Mesothelial cell of epicardium (in vitro differentiated cells): ENCODE measurements at regions not wholly inside any gene's neighbourhood (a gene's known extent, or its start where the extent isn't known, plus 50 kb on each side); places are given as distances from the start of the nearest gene placed in this dataset.
A peak's percentile ranks its signal among the peaks of the same experiment; 100 is the strongest.

Experiments used
- DNase-seq, 2 experiments: peaks; one replicate each; pipeline ENCODE4 v3.0.0; 2021; ENCODE audit warnings: low spot score in 2 of 2; ENCODE audit not compliant: unreplicated experiment in 2 of 2
- H3K27ac Mint-ChIP-seq: 2 replicates; pipeline ENCODE4 v1.8.0; 2021; ENCODE audit warnings: mixed read lengths
- H3K27me3 Mint-ChIP-seq: 2 replicates; pipeline ENCODE4 v1.8.0; 2021; ENCODE audit warnings: low read depth, mixed read lengths
- H3K36me3 Mint-ChIP-seq: 2 replicates; pipeline ENCODE4 v1.8.0; 2021; ENCODE audit warnings: mixed read lengths
- H3K4me1 Mint-ChIP-seq: 2 replicates; pipeline ENCODE4 v1.8.0; 2021; ENCODE audit warnings: mixed read lengths
- H3K4me3 Mint-ChIP-seq: 2 replicates; pipeline ENCODE4 v1.8.0; 2021; ENCODE audit warnings: mild to moderate bottlenecking, moderate library complexity, mixed read lengths
- H3K9me3 Mint-ChIP-seq: 2 replicates; pipeline ENCODE4 v1.8.0; 2021; ENCODE audit warnings: mixed read lengths
- TF ChIP-seq, protein P1 (sequence below): fragments of 200-600 bp; sonication (generic); IDR thresholded peaks from one replicate; pipeline ENCODE4 v1.5.0; 2021; ENCODE audit warnings: antibody characterized with exemption; ENCODE audit not compliant: unreplicated experiment

DNA sequence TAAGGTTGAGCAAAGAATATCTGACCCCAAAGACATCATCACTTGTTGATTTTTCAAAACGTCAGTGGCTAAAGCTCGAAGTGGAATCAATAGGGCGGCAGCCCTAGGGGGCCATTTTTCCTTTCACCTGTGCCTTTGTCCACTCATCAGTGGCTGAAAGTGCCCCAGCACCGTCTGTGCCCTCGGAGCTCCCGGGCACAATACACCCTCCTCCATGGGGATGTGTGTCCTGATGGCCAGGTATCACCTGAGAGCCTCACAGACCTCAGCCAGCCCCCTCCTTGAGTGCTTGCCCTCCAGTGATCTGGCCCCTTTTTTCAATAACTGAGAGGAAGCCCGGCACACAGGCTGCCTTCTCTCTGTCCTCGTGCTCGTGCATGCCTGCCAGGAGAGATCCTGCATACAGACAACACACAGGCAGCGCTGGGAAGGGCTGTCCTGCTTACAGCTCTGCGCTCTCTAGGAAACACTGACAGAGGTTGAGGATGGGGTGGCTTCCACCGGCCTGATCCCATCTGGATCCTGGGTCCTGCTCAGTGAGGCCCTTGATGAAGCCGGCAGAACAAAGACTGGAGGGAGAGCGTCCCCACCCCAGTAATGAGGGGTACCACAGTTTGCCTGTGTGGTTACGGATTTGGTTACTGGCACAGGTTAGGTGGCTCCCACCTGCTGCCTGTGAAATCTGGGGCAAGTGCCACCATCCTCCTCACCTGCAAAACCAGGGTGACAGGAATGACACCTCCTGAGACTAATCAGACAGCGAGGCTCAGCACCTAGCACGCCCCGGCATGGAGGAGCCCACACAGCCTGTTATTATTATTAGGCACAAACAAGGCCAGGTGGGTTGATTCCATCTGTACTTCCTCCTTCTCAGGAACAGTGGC, 197.5 kb upstream of the RAB6C start:
- Mint-ChIP-seq H3K4me3 (no peak overlapping the region), H3K27me3 (no peaks in the 10 kb centered on the region), H3K27ac (peak overlapping the region; percentile 52), H3K9me3 (no peaks in the 10 kb centered on the region), H3K36me3 (no peaks in the 10 kb centered on the region), H3K4me1 (peaks cover 56% of the 10 kb centered on the region)
- no peak for DNase-seq
- TF ChIP-seq, protein P1, sequence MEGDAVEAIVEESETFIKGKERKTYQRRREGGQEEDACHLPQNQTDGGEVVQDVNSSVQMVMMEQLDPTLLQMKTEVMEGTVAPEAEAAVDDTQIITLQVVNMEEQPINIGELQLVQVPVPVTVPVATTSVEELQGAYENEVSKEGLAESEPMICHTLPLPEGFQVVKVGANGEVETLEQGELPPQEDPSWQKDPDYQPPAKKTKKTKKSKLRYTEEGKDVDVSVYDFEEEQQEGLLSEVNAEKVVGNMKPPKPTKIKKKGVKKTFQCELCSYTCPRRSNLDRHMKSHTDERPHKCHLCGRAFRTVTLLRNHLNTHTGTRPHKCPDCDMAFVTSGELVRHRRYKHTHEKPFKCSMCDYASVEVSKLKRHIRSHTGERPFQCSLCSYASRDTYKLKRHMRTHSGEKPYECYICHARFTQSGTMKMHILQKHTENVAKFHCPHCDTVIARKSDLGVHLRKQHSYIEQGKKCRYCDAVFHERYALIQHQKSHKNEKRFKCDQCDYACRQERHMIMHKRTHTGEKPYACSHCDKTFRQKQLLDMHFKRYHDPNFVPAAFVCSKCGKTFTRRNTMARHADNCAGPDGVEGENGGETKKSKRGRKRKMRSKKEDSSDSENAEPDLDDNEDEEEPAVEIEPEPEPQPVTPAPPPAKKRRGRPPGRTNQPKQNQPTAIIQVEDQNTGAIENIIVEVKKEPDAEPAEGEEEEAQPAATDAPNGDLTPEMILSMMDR, result no peak

DNA sequence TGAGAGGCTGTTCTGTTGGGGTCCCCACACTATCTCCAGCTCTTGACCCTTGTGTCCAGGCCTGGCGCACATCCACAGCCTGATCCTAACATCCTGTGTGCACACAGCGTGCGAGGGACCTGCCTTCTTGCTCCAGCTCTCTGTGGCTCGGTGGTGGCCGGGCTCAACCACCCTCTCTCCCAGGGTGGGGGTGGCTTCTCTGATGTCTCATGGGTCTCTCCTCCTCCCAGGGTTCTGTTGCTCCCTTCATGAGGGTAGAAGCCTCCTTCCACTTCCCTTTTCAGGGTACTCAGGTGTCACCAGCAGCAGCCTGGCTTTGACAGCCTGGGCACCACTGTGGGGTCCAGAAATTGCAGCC, 196.9 kb upstream of the RAB6C start:
- Mint-ChIP-seq H3K4me1 (peaks cover 50% of the 10 kb centered on the region), H3K27me3 (no peaks in the 10 kb centered on the region), H3K27ac (no peak overlapping the region), H3K4me3 (no peak overlapping the region), H3K9me3 (peaks cover 1% of the 10 kb centered on the region), H3K36me3 (no peaks in the 10 kb centered on the region)
- TF ChIP-seq, protein P1, result no peak
- DNase-seq, result no peak

DNA sequence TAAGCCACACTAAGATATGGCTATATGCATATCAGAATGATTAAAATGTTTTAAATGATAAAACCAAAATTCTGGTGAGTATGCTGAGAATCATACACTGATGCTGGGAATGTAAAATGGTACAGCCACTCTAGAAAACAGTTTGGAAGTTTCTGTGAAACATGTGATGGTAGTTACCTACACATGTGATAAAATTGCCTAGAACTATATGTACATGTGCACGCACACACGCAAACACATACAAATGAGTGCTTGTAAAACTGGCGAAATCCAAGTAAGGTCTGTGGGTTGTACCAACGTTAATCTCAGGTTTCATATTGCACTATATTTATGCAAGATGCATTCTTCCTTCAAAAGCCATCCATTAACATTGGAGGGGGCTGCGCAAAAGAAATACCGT, 195.0 kb upstream of the RAB6C start:
- Mint-ChIP-seq H3K27me3 (no peaks in the 10 kb centered on the region), H3K36me3 (peaks cover 9% of the 10 kb centered on the region), H3K9me3 (peaks cover 13% of the 10 kb centered on the region), H3K27ac (no peak overlapping the region), H3K4me1 (peaks cover 43% of the 10 kb centered on the region), H3K4me3 (no peak overlapping the region)
- no peak for DNase-seq
- TF ChIP-seq, protein P1, result no peak

DNA sequence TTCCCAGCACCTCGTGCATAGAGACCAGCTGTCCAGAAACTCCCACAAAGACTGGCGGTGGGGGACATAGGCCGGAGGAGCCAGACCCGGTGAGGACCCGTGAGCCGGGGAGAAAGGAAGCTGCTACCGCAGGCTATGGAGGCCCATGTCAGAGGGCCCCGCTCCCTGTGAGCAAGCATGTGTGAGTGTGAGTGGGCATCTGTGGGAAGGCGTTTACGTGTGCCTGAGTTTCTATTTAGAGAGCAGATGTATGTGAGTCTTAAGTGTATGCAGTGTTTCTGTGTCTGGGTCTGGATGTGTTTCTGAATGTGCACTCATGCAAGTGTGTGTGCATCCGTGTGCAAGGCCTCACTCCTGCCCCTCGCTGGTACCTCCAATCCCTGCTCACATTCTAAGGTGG, 187.8 kb upstream of the RAB6C start:
- no peak for DNase-seq
- Mint-ChIP-seq H3K9me3 (peaks cover 13% of the 10 kb centered on the region), H3K27me3 (no peaks in the 10 kb centered on the region), H3K36me3 (peaks cover 9% of the 10 kb centered on the region), H3K4me3 (no peak overlapping the region), H3K4me1 (peaks cover 31% of the 10 kb centered on the region), H3K27ac (peak overlapping the region; percentile 54)
- TF ChIP-seq, protein P1, result no peak

DNA sequence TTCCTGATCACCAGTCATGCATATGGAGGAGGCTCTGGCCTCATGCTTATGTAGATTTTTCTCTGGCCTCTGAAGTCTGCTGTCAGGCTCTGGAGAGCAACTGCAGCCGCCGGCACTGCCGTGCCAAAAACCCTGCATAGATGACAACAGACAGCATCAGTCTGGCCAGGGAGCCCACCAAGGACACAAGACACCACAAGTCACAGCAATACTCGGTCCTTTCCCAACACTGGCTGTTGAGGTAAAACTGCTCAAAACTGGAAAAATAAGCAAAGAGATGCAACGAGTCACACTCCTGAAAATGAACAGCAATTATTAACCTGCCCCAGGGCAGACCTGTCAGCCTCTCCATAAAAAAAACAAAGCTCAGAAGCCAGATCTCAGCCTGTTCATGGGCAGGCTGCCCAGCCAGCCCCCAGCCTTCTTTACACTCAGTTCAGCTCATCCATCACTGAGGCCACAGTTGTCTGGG, 186.0 kb upstream of the RAB6C start:
- Mint-ChIP-seq H3K27ac (peak overlapping the region; percentile 95), H3K4me1 (peaks cover 33% of the 10 kb centered on the region), H3K4me3 (no peak overlapping the region), H3K27me3 (no peaks in the 10 kb centered on the region), H3K9me3 (peaks cover 3% of the 10 kb centered on the region), H3K36me3 (peaks cover 2% of the 10 kb centered on the region)
- DNase-seq, result no peak
- TF ChIP-seq, protein P1, result no peak
